Progenitor cell of endocrine pancreas (in vitro differentiated cells): ENCODE measurements at regions not wholly inside any gene's neighbourhood (a gene's known extent, or its start where the extent isn't known, plus 50 kb on each side); places are given as distances from the start of the nearest gene placed in this dataset.

Source experiments
- DNase-seq: peaks from one replicate; pipeline ENCODE4 v3.0.0; 2021; ENCODE audit warnings: low spot score; ENCODE audit not compliant: unreplicated experiment
- H3K27ac Mint-ChIP-seq: 2 replicates; pipeline ENCODE4 v1.8.0; 2021; ENCODE audit warnings: mild to moderate bottlenecking, moderate library complexity, mixed read lengths
- H3K27me3 Mint-ChIP-seq: 2 replicates; pipeline ENCODE4 v1.8.0; 2021; ENCODE audit warnings: mixed read lengths
- H3K36me3 Mint-ChIP-seq: 2 replicates; pipeline ENCODE4 v1.8.0; 2022; ENCODE audit warnings: mixed read lengths; ENCODE audit not compliant: insufficient read depth
- H3K4me1 Mint-ChIP-seq: 2 replicates; pipeline ENCODE4 v1.8.0; 2021; ENCODE audit warnings: low read depth, mixed read lengths
- H3K4me3 Mint-ChIP-seq: 2 replicates; pipeline ENCODE4 v1.8.0; 2021; ENCODE audit warnings: low read depth, mild to moderate bottlenecking, moderate library complexity, mixed read lengths
- H3K9me3 Mint-ChIP-seq: 2 replicates; pipeline ENCODE4 v1.8.0; 2021; ENCODE audit warnings: low read depth, mixed read lengths
- CTCF ChIP-seq: fragments of 200-600 bp; sonication (generic); IDR thresholded peaks from one replicate; pipeline ENCODE4 v1.5.0; 2021; ENCODE audit warnings: antibody characterized with exemption, mild to moderate bottlenecking; ENCODE audit not compliant: unreplicated experiment

DNA sequence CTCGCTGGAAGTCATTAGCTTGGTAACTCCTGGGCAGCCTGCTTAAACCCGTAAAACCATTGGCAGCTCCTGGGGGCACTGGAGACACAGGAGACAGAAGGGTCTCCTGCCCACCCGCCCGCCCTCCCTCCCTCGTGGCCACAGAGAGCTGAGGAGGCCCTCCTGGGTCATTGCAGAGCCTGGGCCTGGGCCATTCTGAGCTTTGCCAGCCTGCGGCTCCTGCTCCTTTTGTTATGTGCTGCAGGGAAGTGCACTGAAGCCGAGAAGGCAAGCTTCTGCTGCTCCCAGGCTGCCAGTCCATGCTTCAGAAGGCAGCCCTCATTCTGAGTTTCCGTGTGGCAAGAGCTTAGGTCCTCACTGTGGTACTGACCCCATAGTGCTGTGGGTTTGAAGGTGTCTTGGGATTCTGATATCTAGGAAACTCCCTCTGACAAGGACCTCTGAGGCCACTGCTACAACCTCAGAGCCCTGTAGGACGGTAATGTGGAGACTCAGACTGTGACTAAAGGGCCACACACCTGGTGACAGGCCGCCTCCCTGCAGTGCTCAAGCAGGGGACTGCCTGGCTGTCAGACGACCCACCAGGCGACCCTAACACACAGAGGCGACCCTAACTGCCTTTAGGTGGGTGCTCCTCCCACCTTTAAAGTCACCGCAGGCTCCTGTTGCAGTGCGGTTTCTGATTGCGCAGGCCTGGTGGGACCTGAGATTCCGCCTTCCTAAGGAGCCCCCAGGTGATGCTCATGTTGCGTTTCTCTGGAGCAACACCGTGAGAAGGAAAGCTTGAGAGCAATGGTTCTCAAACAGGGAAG is 118.7 kb downstream of the IER5 start:
- no peaks in the 10 kb centered on the region for H3K9me3 Mint-ChIP-seq
- H3K36me3 Mint-ChIP-seq, result no peaks in the 10 kb centered on the region
- no peak overlapping the region for H3K4me3 Mint-ChIP-seq
- DNase-seq, result no peak
- H3K4me1 Mint-ChIP-seq, result peaks cover 6% of the 10 kb centered on the region
- peaks cover 48% of the 10 kb centered on the region for H3K27me3 Mint-ChIP-seq
- H3K27ac Mint-ChIP-seq, result no peak overlapping the region
- TF ChIP-seq CTCF, result no peak

- H3K27ac Mint-ChIP-seq, result no peak overlapping the region
- no peaks in the 10 kb centered on the region for H3K9me3 Mint-ChIP-seq
- peaks cover 4% of the 10 kb centered on the region for H3K4me1 Mint-ChIP-seq
Measured at GRCh38 chr1:181208083-181208482, 119.6 kb downstream of the IER5 start.

GRCh38 chr1:181208967-181209366 is 120.5 kb downstream of the IER5 start:
- H3K27me3 Mint-ChIP-seq, result peaks cover 48% of the 10 kb centered on the region
- peaks cover 4% of the 10 kb centered on the region for H3K4me1 Mint-ChIP-seq
- no peak for DNase-seq
- H3K27ac Mint-ChIP-seq, result no peak overlapping the region
- H3K4me3 Mint-ChIP-seq, result no peak overlapping the region
- no peaks in the 10 kb centered on the region for H3K9me3 Mint-ChIP-seq
- no peaks in the 10 kb centered on the region for H3K36me3 Mint-ChIP-seq
- no peak for TF ChIP-seq CTCF

More at GRCh38 chr1:181208083-181208482, 119.6 kb downstream of the IER5 start:
- Mint-ChIP-seq H3K36me3 (no peaks in the 10 kb centered on the region), H3K27me3 (peaks cover 49% of the 10 kb centered on the region), H3K4me3 (no peak overlapping the region)
- DNase-seq, result no peak
- TF ChIP-seq CTCF, result no peak

- no peak for DNase-seq
- Mint-ChIP-seq H3K9me3 (no peaks in the 10 kb centered on the region), H3K27me3 (peaks cover 38% of the 10 kb centered on the region), H3K4me3 (no peak overlapping the region), H3K4me1 (no peaks in the 10 kb centered on the region), H3K27ac (no peak overlapping the region), H3K36me3 (no peaks in the 10 kb centered on the region)
- no peak for TF ChIP-seq CTCF
Measured at GRCh38 chr1:181213056-181213455, 124.6 kb downstream of the IER5 start.

DNA sequence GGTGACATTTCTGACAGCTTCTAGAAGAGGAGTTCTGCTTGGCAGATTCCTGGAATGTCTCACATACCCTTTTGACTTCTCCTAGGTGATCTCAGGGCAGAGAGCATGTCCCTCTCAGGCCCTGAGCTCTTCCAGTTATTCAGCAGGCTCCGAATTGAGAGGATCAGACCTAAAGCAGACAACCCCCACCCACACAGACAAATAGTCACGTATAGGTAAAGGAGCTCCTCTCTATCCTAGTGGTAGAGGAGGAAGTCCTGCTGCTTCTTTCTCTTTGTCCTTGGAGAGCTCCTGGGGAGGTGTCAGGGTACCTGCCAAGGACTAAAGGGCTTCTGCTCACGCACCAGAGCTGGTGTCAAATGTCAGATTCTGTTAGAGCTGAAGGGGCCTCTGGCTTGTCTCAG is 128.1 kb downstream of the IER5 start:
- no peaks in the 10 kb centered on the region for H3K9me3 Mint-ChIP-seq
- peaks cover 32% of the 10 kb centered on the region for H3K27me3 Mint-ChIP-seq
- no peak for DNase-seq
- H3K36me3 Mint-ChIP-seq, result no peaks in the 10 kb centered on the region
- no peaks in the 10 kb centered on the region for H3K4me1 Mint-ChIP-seq
- H3K27ac Mint-ChIP-seq, result peak overlapping the region; percentile 30
- no peak for TF ChIP-seq CTCF
- H3K4me3 Mint-ChIP-seq, result no peak overlapping the region
